Mesothelial cell of epicardium (in vitro differentiated cells): ENCODE measurements at regions not wholly inside any gene's neighbourhood (a gene's known extent, or its start where the extent isn't known, plus 50 kb on each side); places are given as distances from the start of the nearest gene placed in this dataset.

Experiments
- DNase-seq, 2 experiments: peaks; one replicate each; pipeline ENCODE4 v3.0.0; 2021; ENCODE audit warnings: low spot score in 2 of 2; ENCODE audit not compliant: unreplicated experiment in 2 of 2
- H3K27ac Mint-ChIP-seq: 2 replicates; pipeline ENCODE4 v1.8.0; 2021; ENCODE audit warnings: mixed read lengths
- H3K27me3 Mint-ChIP-seq: 2 replicates; pipeline ENCODE4 v1.8.0; 2021; ENCODE audit warnings: low read depth, mixed read lengths
- H3K36me3 Mint-ChIP-seq: 2 replicates; pipeline ENCODE4 v1.8.0; 2021; ENCODE audit warnings: mixed read lengths
- H3K4me1 Mint-ChIP-seq: 2 replicates; pipeline ENCODE4 v1.8.0; 2021; ENCODE audit warnings: mixed read lengths
- H3K4me3 Mint-ChIP-seq: 2 replicates; pipeline ENCODE4 v1.8.0; 2021; ENCODE audit warnings: mild to moderate bottlenecking, moderate library complexity, mixed read lengths
- H3K9me3 Mint-ChIP-seq: 2 replicates; pipeline ENCODE4 v1.8.0; 2021; ENCODE audit warnings: mixed read lengths
- CTCF ChIP-seq: fragments of 200-600 bp; sonication (generic); IDR thresholded peaks from one replicate; pipeline ENCODE4 v1.5.0; 2021; ENCODE audit warnings: antibody characterized with exemption; ENCODE audit not compliant: unreplicated experiment

GRCh38 chr1:55400508-55400907 lies 185.3 kb upstream of the USP24 start:
- peaks cover 13% of the 10 kb centered on the region for H3K9me3 Mint-ChIP-seq
- DNase-seq: no peak
- H3K27me3 Mint-ChIP-seq: no peaks in the 10 kb centered on the region
- no peak overlapping the region for H3K27ac Mint-ChIP-seq
- H3K4me3 Mint-ChIP-seq: no peak overlapping the region
- peaks cover 5% of the 10 kb centered on the region for H3K4me1 Mint-ChIP-seq
- H3K36me3 Mint-ChIP-seq: no peaks in the 10 kb centered on the region
- TF ChIP-seq CTCF: no peak

GRCh38 chr1:55399346-55399745 lies 184.2 kb upstream of the USP24 start:
- no peaks in the 10 kb centered on the region for H3K27me3 Mint-ChIP-seq
- no peak overlapping the region for H3K4me3 Mint-ChIP-seq

GRCh38 chr1:55396381-55396891 lies 181.3 kb upstream of the USP24 start:
- Mint-ChIP-seq H3K4me3 (no peak overlapping the region), H3K36me3 (peaks cover 14% of the 10 kb centered on the region), H3K27ac (no peak overlapping the region), H3K4me1 (peaks cover 5% of the 10 kb centered on the region), H3K9me3 (peaks cover 32% of the 10 kb centered on the region), H3K27me3 (no peaks in the 10 kb centered on the region)
- TF ChIP-seq CTCF: no peak
- DNase-seq: no peak

More at GRCh38 chr1:55399346-55399745, 184.2 kb upstream of the USP24 start:
- no peak for TF ChIP-seq CTCF
- no peak for DNase-seq
- Mint-ChIP-seq H3K27ac (no peak overlapping the region), H3K9me3 (peaks cover 7% of the 10 kb centered on the region), H3K4me1 (peaks cover 5% of the 10 kb centered on the region), H3K36me3 (no peaks in the 10 kb centered on the region)

GRCh38 chr1:55388960-55389359 lies 173.8 kb upstream of the USP24 start:
- H3K9me3 Mint-ChIP-seq: peaks cover 52% of the 10 kb centered on the region
- peaks cover 25% of the 10 kb centered on the region for H3K36me3 Mint-ChIP-seq
- TF ChIP-seq CTCF: no peak
- no peak for DNase-seq
- H3K27ac Mint-ChIP-seq: no peak overlapping the region
- H3K27me3 Mint-ChIP-seq: no peaks in the 10 kb centered on the region
- no peak overlapping the region for H3K4me3 Mint-ChIP-seq
- peaks cover 9% of the 10 kb centered on the region for H3K4me1 Mint-ChIP-seq

- no peak for TF ChIP-seq CTCF
- peaks cover 34% of the 10 kb centered on the region for H3K9me3 Mint-ChIP-seq
- H3K4me3 Mint-ChIP-seq: no peak overlapping the region
- H3K27me3 Mint-ChIP-seq: no peaks in the 10 kb centered on the region
- peaks cover 13% of the 10 kb centered on the region for H3K4me1 Mint-ChIP-seq
- no peak for DNase-seq
- no peak overlapping the region for H3K27ac Mint-ChIP-seq
- H3K36me3 Mint-ChIP-seq: peaks cover 16% of the 10 kb centered on the region
These were observed 172.0 kb upstream of the USP24 start for GRCh38 chr1:55387145-55387544.

- peaks cover 14% of the 10 kb centered on the region for H3K36me3 Mint-ChIP-seq
- H3K27me3 Mint-ChIP-seq: no peaks in the 10 kb centered on the region
- no peak for DNase-seq
- TF ChIP-seq CTCF: no peak
- H3K27ac Mint-ChIP-seq: no peak overlapping the region
- H3K9me3 Mint-ChIP-seq: peaks cover 27% of the 10 kb centered on the region
- H3K4me3 Mint-ChIP-seq: no peak overlapping the region
- H3K4me1 Mint-ChIP-seq: peaks cover 13% of the 10 kb centered on the region
These were observed 171.3 kb upstream of the USP24 start for GRCh38 chr1:55386456-55386855.
